Muscle layer of duodenum (tissue), 2 donors: ENCODE measurements at regions not wholly inside any gene's neighbourhood (a gene's known extent, or its start where the extent isn't known, plus 50 kb on each side); places are given as distances from the start of the nearest gene placed in this dataset.

Source experiments
- H3K27ac ChIP-seq: one replicate; pipeline ENCODE4 v1.7.0; 2013; ENCODE audit warnings: mild to moderate bottlenecking, low read length
- H3K27me3 ChIP-seq: one replicate; pipeline ENCODE4 v1.7.0; 2013; ENCODE audit warnings: low read depth, mild to moderate bottlenecking, control low read depth, low read length
- H3K36me3 ChIP-seq, 2 donors: one replicate each; pipeline ENCODE4 v1.7.0; 2013; ENCODE audit warnings: low read length in 2 of 2, control low read depth in 1 of 2, mild to moderate bottlenecking in 1 of 2; ENCODE audit not compliant: insufficient read depth in 2 of 2, control insufficient read depth in 1 of 2
- H3K4me1 ChIP-seq, 2 donors: one replicate each; pipeline ENCODE4 v1.7.0; 2013; ENCODE audit warnings: low read length in 2 of 2, mild to moderate bottlenecking in 2 of 2, control low read depth in 1 of 2, moderate library complexity in 1 of 2; ENCODE audit not compliant: insufficient read depth in 2 of 2, control insufficient read depth in 1 of 2
- H3K4me3 ChIP-seq, 2 donors: one replicate each; pipeline ENCODE4 v1.7.0; 2013; ENCODE audit warnings: low read length in 2 of 2, low read depth in 1 of 2, mild to moderate bottlenecking in 1 of 2
- H3K9me3 ChIP-seq, 2 donors: one replicate each; pipeline ENCODE4 v1.7.0; 2013; ENCODE audit warnings: low read length in 2 of 2, control low read depth in 1 of 2, mild to moderate bottlenecking in 1 of 2; ENCODE audit not compliant: control insufficient read depth in 1 of 2
- donor health status: healthy.

GRCh38 chr18:67265464-67266245, 250.9 kb downstream of the DSEL start:
- Histone ChIP-seq H3K27ac (no peak overlapping the region), H3K27me3 (no peaks in the 10 kb centered on the region), H3K4me3 (no peak overlapping the region), H3K4me1 (no peaks in the 10 kb centered on the region), H3K9me3 (no peaks in the 10 kb centered on the region), H3K36me3 (no peaks in the 10 kb centered on the region)

GRCh38 chr18:67261931-67262552, 254.5 kb downstream of the DSEL start:
- Histone ChIP-seq H3K9me3 (no peaks in the 10 kb centered on the region), H3K36me3 (no peaks in the 10 kb centered on the region), H3K27me3 (no peaks in the 10 kb centered on the region), H3K4me3 (no peak overlapping the region), H3K4me1 (no peaks in the 10 kb centered on the region), H3K27ac (no peak overlapping the region)

- no peaks in the 10 kb centered on the region for H3K4me1 ChIP-seq
- no peak overlapping the region for H3K4me3 ChIP-seq
- no peaks in the 10 kb centered on the region for H3K36me3 ChIP-seq
- H3K27ac ChIP-seq: no peak overlapping the region
- H3K9me3 ChIP-seq: no peaks in the 10 kb centered on the region
- no peaks in the 10 kb centered on the region for H3K27me3 ChIP-seq
These were observed 255.7 kb downstream of the DSEL start for GRCh38 chr18:67260841-67261240.

- no peak overlapping the region for H3K27ac ChIP-seq
- H3K27me3 ChIP-seq: no peaks in the 10 kb centered on the region
- no peaks in the 10 kb centered on the region for H3K4me1 ChIP-seq
- H3K9me3 ChIP-seq: no peaks in the 10 kb centered on the region
- no peaks in the 10 kb centered on the region for H3K36me3 ChIP-seq
- H3K4me3 ChIP-seq: no peak overlapping the region
These were observed 265.6 kb downstream of the DSEL start for GRCh38 chr18:67250776-67251424.

GRCh38 chr18:67243799-67244587, 272.5 kb downstream of the DSEL start:
- Histone ChIP-seq H3K27ac (no peak overlapping the region), H3K4me1 (no peaks in the 10 kb centered on the region), H3K4me3 (peak overlapping the region; percentile 17 to 37), H3K36me3 (no peaks in the 10 kb centered on the region), H3K9me3 (no peaks in the 10 kb centered on the region), H3K27me3 (no peaks in the 10 kb centered on the region)

GRCh38 chr18:67242001-67242400, 274.5 kb downstream of the DSEL start:
- Histone ChIP-seq H3K27ac (no peak overlapping the region), H3K9me3 (no peaks in the 10 kb centered on the region), H3K4me3 (no peak overlapping the region)

GRCh38 chr18:67241299-67241698, 275.2 kb downstream of the DSEL start:
- no peaks in the 10 kb centered on the region for H3K27me3 ChIP-seq
- no peak overlapping the region for H3K4me3 ChIP-seq
- H3K36me3 ChIP-seq: no peaks in the 10 kb centered on the region

More at GRCh38 chr18:67242001-67242400, 274.5 kb downstream of the DSEL start:
- H3K27me3 ChIP-seq: no peaks in the 10 kb centered on the region
- H3K36me3 ChIP-seq: no peaks in the 10 kb centered on the region
- H3K4me1 ChIP-seq: no peaks in the 10 kb centered on the region

GRCh38 chr18:67239826-67240225, 276.7 kb downstream of the DSEL start:
- Histone ChIP-seq H3K4me1 (no peaks in the 10 kb centered on the region), H3K27me3 (no peaks in the 10 kb centered on the region), H3K27ac (no peak overlapping the region), H3K4me3 (no peak overlapping the region), H3K9me3 (no peaks in the 10 kb centered on the region), H3K36me3 (no peaks in the 10 kb centered on the region)

More at GRCh38 chr18:67241299-67241698, 275.2 kb downstream of the DSEL start:
- H3K27ac ChIP-seq: no peak overlapping the region
- H3K4me1 ChIP-seq: no peaks in the 10 kb centered on the region
- no peaks in the 10 kb centered on the region for H3K9me3 ChIP-seq

- H3K36me3 ChIP-seq: no peaks in the 10 kb centered on the region
These were observed 283.5 kb downstream of the DSEL start for GRCh38 chr18:67232991-67233390.

GRCh38 chr18:67232406-67232805, 284.1 kb downstream of the DSEL start:
- H3K27ac ChIP-seq: no peak overlapping the region
- no peaks in the 10 kb centered on the region for H3K36me3 ChIP-seq
- H3K4me1 ChIP-seq: no peaks in the 10 kb centered on the region
- no peak overlapping the region for H3K4me3 ChIP-seq
- no peaks in the 10 kb centered on the region for H3K9me3 ChIP-seq
- H3K27me3 ChIP-seq: no peaks in the 10 kb centered on the region

More at GRCh38 chr18:67232991-67233390, 283.5 kb downstream of the DSEL start:
- no peaks in the 10 kb centered on the region for H3K27me3 ChIP-seq
- no peak overlapping the region for H3K27ac ChIP-seq
- no peaks in the 10 kb centered on the region for H3K4me1 ChIP-seq
- no peaks in the 10 kb centered on the region for H3K9me3 ChIP-seq
- no peak overlapping the region for H3K4me3 ChIP-seq

GRCh38 chr18:67222887-67223286, 293.6 kb downstream of the DSEL start:
- no peaks in the 10 kb centered on the region for H3K27me3 ChIP-seq
- no peak overlapping the region for H3K27ac ChIP-seq
- H3K9me3 ChIP-seq: no peaks in the 10 kb centered on the region
- H3K36me3 ChIP-seq: no peaks in the 10 kb centered on the region
- no peaks in the 10 kb centered on the region for H3K4me1 ChIP-seq
- H3K4me3 ChIP-seq: no peak overlapping the region
